GM12878 (cell line): ENCODE measurements at regions not wholly inside any gene's neighbourhood (a gene's known extent, or its start where the extent isn't known, plus 50 kb on each side); places are given as distances from the start of the nearest gene placed in this dataset.

Source experiments
- ATAC-seq: fragments of 200-7000 bp; cut with Tn5 transposase; 3 replicates; pipeline ENCODE4 v1.9.1; 2020; ENCODE audit warnings: mild to moderate bottlenecking, moderate library complexity
- BruUV-seq: library from RNA; stranded (reverse); fragments of 400-500 nt; replicated peaks from 2 replicates; lab custom pipeline; 2021; lab: Mats Ljungman, UMichigan
- CTCF ChIA-PET: fragments of 300-600 bp; sonication (Branson Sonifier 250); formaldehyde crosslinking; extraction: SDS; loops from one replicate; lab custom pipeline; 2021; ENCODE audit warnings: inconsistent platforms; lab: Yijun Ruan, JAX
- POLR2A ChIA-PET: fragments of 350-600 bp; formaldehyde crosslinking; extraction: SDS; loops from one replicate; lab custom pipeline; 2021; ENCODE audit warnings: inconsistent platforms; lab: Charles Lee
- RAD21 ChIA-PET: fragments of 300-600 bp; sonication (Branson Sonifier 250); formaldehyde crosslinking; loops from one replicate; lab custom pipeline; 2023; ENCODE audit warnings: antibody characterized with exemption; ENCODE audit not compliant: unreplicated experiment; lab: Charles Lee
- SMC1A ChIA-PET: fragments of 300-600 bp; sonication (Branson Sonifier 250); formaldehyde crosslinking; loops from one replicate; lab custom pipeline; 2023; ENCODE audit not compliant: unreplicated experiment, uncharacterized antibody; lab: Charles Lee
- DNase-seq: peaks from one replicate; pipeline ENCODE4 v3.0.0-alpha.2; 2011; ENCODE audit warnings: low read depth, low spot score
- FAIRE-seq: peaks from 3 replicates; lab custom pipeline; 2011; peaks lifted over from hg19 to GRCh38; lab: Jason Lieb, UNC
- H2AFZ ChIP-seq: 2 replicates; pipeline ENCODE4 v1.6.0; 2011; ENCODE audit warnings: low read depth, low read length, control low read depth; ENCODE audit not compliant: control insufficient read depth
- H3K27ac ChIP-seq: 2 replicates; pipeline ENCODE4 v1.5.1; 2011; ENCODE audit warnings: control low read depth; ENCODE audit not compliant: control insufficient read depth, insufficient read depth
- H3K27me3 ChIP-seq, 2 experiments: replicated peaks in 1 of 2; 2 replicates each; pipeline versions ENCODE4 v1.6.0 to v1.6.1; 2011; ENCODE audit warnings: low read length in 1 of 2; ENCODE audit not compliant: control insufficient read depth in 2 of 2, insufficient read depth in 2 of 2
- H3K36me3 ChIP-seq, 2 experiments: 2 replicates each; pipeline ENCODE4 v1.5.1; 2011; ENCODE audit warnings: low read length in 1 of 2; ENCODE audit not compliant: control insufficient read depth in 2 of 2, insufficient read depth in 2 of 2
- H3K4me1 ChIP-seq: 2 replicates; pipeline ENCODE4 v1.6.1; 2011; ENCODE audit warnings: mild to moderate bottlenecking, low read length, moderate library complexity, mixed read lengths; ENCODE audit not compliant: control insufficient read depth, insufficient read depth
- H3K4me2 ChIP-seq: 2 replicates; pipeline ENCODE4 v1.6.0; 2011; ENCODE audit warnings: control low read depth; ENCODE audit not compliant: control insufficient read depth, insufficient read depth
- H3K4me3 ChIP-seq: fragments of 200-600 bp; sonication (generic); 2 replicates; pipeline ENCODE4 v1.5.1; 2016
- H3K79me2 ChIP-seq: 2 replicates; pipeline ENCODE4 v1.6.0; 2011; ENCODE audit warnings: low read length; ENCODE audit not compliant: control insufficient read depth, insufficient read depth
- H3K9ac ChIP-seq: 2 replicates; pipeline ENCODE4 v1.8.0; 2011; ENCODE audit warnings: low read length, control low read depth, mixed read lengths; ENCODE audit not compliant: control insufficient read depth, insufficient read depth
- H3K9me3 ChIP-seq: replicated peaks from 3 replicates; pipeline ENCODE4 v1.5.1; 2011; ENCODE audit warnings: mild to moderate bottlenecking, low read length; ENCODE audit not compliant: control insufficient read depth, insufficient read depth
- H4K20me1 ChIP-seq: 2 replicates; pipeline ENCODE4 v1.6.0; 2011; ENCODE audit not compliant: control insufficient read depth, insufficient read depth
- HDAC2 ChIP-seq: fragments of 200-600 bp; sonication (generic); IDR thresholded peaks from 2 replicates; pipeline ENCODE4 v1.6.1; 2017
- IRF3 ChIP-seq: fragments of 450-650 bp; IDR thresholded peaks from 2 replicates; pipeline ENCODE4 v1.6.1; 2014; ENCODE audit warnings: mild to moderate bottlenecking
- MYC ChIP-seq: IDR thresholded peaks from 2 replicates; pipeline ENCODE4 v1.6.1; 2011; ENCODE audit warnings: mild to moderate bottlenecking, low read length, moderate library complexity, inconsistent platforms; ENCODE audit not compliant: insufficient read depth, insufficient replicate concordance, insufficient read length, severe bottlenecking
- PAX5 ChIP-seq: IDR thresholded peaks from 2 replicates; pipeline ENCODE4 v1.6.1; 2011; ENCODE audit warnings: low read depth, low read length, borderline replicate concordance
- REST ChIP-seq: IDR thresholded peaks from 2 replicates; pipeline ENCODE4 v1.6.1; 2012; ENCODE audit warnings: mild to moderate bottlenecking, low read depth, low read length
- SMARCA5 ChIP-seq: fragments of 450-650 bp; IDR thresholded peaks from 2 replicates; pipeline ENCODE4 v1.6.1; 2017; ENCODE audit warnings: mild to moderate bottlenecking
- ZNF622 ChIP-seq: fragments of 450-650 bp; IDR thresholded peaks from 2 replicates; pipeline ENCODE4 v1.6.1; 2017; ENCODE audit warnings: mild to moderate bottlenecking, inconsistent platforms
- WGBS: methylation state at CpG from one replicate; pipeline ENCODE4 v1.1.6; 2016; ENCODE audit warnings: low lambda C conversion rate; ENCODE audit not compliant: insufficient replicate concordance, insufficient coverage; ENCODE audit errors: missing lambda C conversion rate; 5-methylcytosine and 5-hydroxymethylcytosine counted together
- in situ Hi-C: fragments of 300-500 bp; cut with MboI; formaldehyde crosslinking; loops from 9 replicates; pipeline ENCODE4 v1.14.3; 2018; ENCODE audit warnings: mixed read lengths
- intact Hi-C: fragments of 100-400 bp; cut with micrococcal nuclease; formaldehyde crosslinking; loops from one replicate; pipeline ENCODE4 v1.14.2; 2022; ENCODE audit not compliant: unreplicated experiment

- CTCF ChIA-PET: no interaction called here
- FAIRE-seq: no peak
- in situ Hi-C loops (no loop called here), intact Hi-C loops (no loop called here)
- no TSS peak for BruUV-seq
- POLR2A ChIA-PET: no interaction called here
- Histone ChIP-seq H3K4me1 (no peaks in the 10 kb centered on the region), H4K20me1 (no peaks in the 10 kb centered on the region), H3K4me2 (no peak overlapping the region), H3K27ac (no peak overlapping the region), H3K9me3 (no peaks in the 10 kb centered on the region; the same call in 2 of the 3 replicates), H3K36me3 (no peaks in the 10 kb centered on the region)
- no peak for DNase-seq
- WGBS: 20% methylated on average over 3 of the region's 3 CpGs
- TF ChIP-seq PAX5 (no peak), HDAC2 (no peak), ZNF622 (no peak)
- TF ChIP-seq, all 136 proteins: peak for 0
- Histone ChIP-seq H2AFZ (no peak overlapping the region), H3K4me3 (no peak overlapping the region), H3K9ac (no peak overlapping the region), H3K79me2 (no peaks in the 10 kb centered on the region), H3K27me3 (no peaks in the 10 kb centered on the region)
- RAD21 ChIA-PET: no interaction called here
- ATAC-seq: no peak
- SMC1A ChIA-PET: no interaction called here
Observed at GRCh38 chr15:26011916-26012315, 148.8 kb upstream of the ATP10A start.

GRCh38 chr15:26007151-26007550 is 144.0 kb upstream of the ATP10A start:
- FAIRE-seq (no peak), ATAC-seq (no peak), DNase-seq (no peak)
- H2AFZ ChIP-seq: no peak overlapping the region
- ChIA-PET POLR2A (no interaction called here), RAD21 (no interaction called here), CTCF (no interaction called here), SMC1A (no interaction called here)
- no peak overlapping the region for H3K4me3 ChIP-seq
- in situ Hi-C loops (no loop called here), intact Hi-C loops (no loop called here)
- H3K79me2 ChIP-seq: no peaks in the 10 kb centered on the region
- BruUV-seq: no TSS peak
- 49% methylated on average over 6 of the region's 6 CpGs for WGBS
- no peaks in the 10 kb centered on the region for H4K20me1 ChIP-seq
- no peaks in the 10 kb centered on the region for H3K9me3 ChIP-seq
- no peak overlapping the region for H3K27ac ChIP-seq
- no peaks in the 10 kb centered on the region for H3K36me3 ChIP-seq
- no peaks in the 10 kb centered on the region for H3K27me3 ChIP-seq
- H3K4me2 ChIP-seq: no peak overlapping the region
- no peak overlapping the region for H3K9ac ChIP-seq
- H3K4me1 ChIP-seq: no peaks in the 10 kb centered on the region
- TF ChIP-seq MYC: no peak
- TF ChIP-seq IRF3: no peak
- TF ChIP-seq REST: no peak
- no peak for TF ChIP-seq SMARCA5
